Activated CD4-positive, alpha-beta memory T cell treated with anti-CD3 and anti-CD28 coated beads for 36 hours (primary cell): ENCODE measurements at regions not wholly inside any gene's neighbourhood (a gene's known extent, or its start where the extent isn't known, plus 50 kb on each side); places are given as distances from the start of the nearest gene placed in this dataset.

Experiments
- CTCF ChIA-PET: fragments of 350-600 bp; sonication (Branson Sonifier 250); formaldehyde crosslinking; loops from one replicate; lab custom pipeline; 2021; ENCODE audit warnings: antibody characterized with exemption, inconsistent platforms; lab: Charles Lee
- POLR2A ChIA-PET: fragments of 350-600 bp; sonication (Branson Sonifier 250); formaldehyde crosslinking; loops from one replicate; lab custom pipeline; 2021; ENCODE audit warnings: antibody characterized with exemption; lab: Charles Lee
- DNase-seq: peaks from one replicate; pipeline ENCODE4 v3.0.0-alpha.2; 2020
- H3K27ac Mint-ChIP-seq: one replicate; pipeline ENCODE4 v1.8.0; 2021; ENCODE audit warnings: mixed read lengths
- H3K27me3 Mint-ChIP-seq: one replicate; pipeline ENCODE4 v1.8.0; 2021; ENCODE audit warnings: mixed read lengths
- H3K36me3 Mint-ChIP-seq: one replicate; pipeline ENCODE4 v1.8.0; 2021; ENCODE audit warnings: mixed read lengths
- H3K4me1 Mint-ChIP-seq: one replicate; pipeline ENCODE4 v1.8.0; 2021; ENCODE audit warnings: low read depth, mixed read lengths
- H3K4me3 Mint-ChIP-seq: one replicate; pipeline ENCODE4 v1.8.0; 2021; ENCODE audit warnings: mild to moderate bottlenecking, mixed read lengths
- H3K9me3 Mint-ChIP-seq: one replicate; pipeline ENCODE4 v1.8.0; 2021; ENCODE audit warnings: mixed read lengths
- intact Hi-C: fragments of 100-400 bp; cut with micrococcal nuclease; formaldehyde crosslinking; loops from one replicate; pipeline ENCODE4 v1.15.1; 2023

DNA sequence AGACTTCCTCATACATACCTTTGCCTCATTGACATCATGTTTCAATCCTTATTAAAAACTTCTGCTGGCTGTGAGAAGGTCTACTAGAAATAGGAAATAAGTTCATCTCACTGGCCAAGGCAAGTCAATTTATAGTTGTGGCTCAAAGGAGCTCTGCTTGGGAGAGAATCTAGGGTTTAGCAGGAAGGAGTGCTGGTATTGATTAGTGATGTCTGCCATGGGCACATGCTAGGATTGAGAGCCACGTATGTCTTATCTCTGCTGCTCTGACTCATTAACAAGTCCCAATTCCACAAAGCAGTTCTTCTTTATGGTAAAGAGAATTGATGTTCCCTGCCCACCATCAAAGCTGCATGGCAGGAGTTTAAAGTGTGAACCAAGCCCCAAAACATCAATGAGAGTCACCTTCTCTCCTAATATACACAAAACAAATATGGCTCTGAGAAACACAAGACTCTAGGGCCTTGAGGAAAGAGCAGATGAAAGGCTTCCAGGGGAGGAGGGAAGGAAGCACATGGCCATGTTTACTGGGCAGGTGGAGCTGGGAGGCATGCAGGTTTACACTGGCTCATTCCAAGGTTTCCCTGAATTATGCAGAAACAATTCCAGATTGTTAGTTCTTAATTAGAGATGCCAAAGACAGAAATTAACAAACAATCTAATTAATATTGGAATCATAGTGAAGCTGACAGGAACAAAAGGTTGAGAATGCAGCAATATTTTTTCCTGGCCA, 931.9 kb upstream of the TMEM132C start:
- DNase-seq: no peak
- intact Hi-C loops: no loop called here
- Mint-ChIP-seq H3K27me3 (peaks cover 2% of the 10 kb centered on the region), H3K9me3 (no peaks in the 10 kb centered on the region), H3K4me3 (no peak overlapping the region), H3K4me1 (no peaks in the 10 kb centered on the region), H3K27ac (no peak overlapping the region), H3K36me3 (no peaks in the 10 kb centered on the region)
- POLR2A ChIA-PET: no interaction called here
- CTCF ChIA-PET: no interaction called here

- intact Hi-C loops: no loop called here
- Mint-ChIP-seq H3K36me3 (no peaks in the 10 kb centered on the region), H3K4me3 (no peak overlapping the region), H3K27me3 (peaks cover 2% of the 10 kb centered on the region), H3K9me3 (no peaks in the 10 kb centered on the region), H3K27ac (no peak overlapping the region), H3K4me1 (no peaks in the 10 kb centered on the region)
- CTCF ChIA-PET: no interaction called here
- DNase-seq: no peak
- POLR2A ChIA-PET: no interaction called here
These were observed 930.6 kb upstream of the TMEM132C start for GRCh38 chr12:127336416-127336815.

DNA sequence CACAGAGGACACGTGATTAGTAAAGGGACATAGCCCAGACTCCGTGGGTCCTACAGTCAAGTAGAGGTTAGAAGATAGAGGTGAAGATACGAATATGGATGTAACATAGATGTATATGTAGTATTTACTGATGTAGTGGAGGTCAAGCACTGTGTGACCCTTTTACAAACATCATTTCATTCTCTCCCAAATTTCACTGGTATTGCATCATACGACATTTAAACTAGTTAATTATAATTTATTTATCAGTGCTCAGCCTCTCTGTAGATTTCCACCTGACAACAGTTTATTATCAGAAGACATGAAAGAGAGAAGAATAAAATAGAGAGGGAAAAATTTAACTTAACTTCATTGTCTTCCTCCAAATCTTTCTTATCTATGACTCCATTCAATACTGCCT, 927.9 kb upstream of the TMEM132C start:
- H3K27me3 Mint-ChIP-seq: peaks cover 5% of the 10 kb centered on the region
- no peaks in the 10 kb centered on the region for H3K36me3 Mint-ChIP-seq
- ChIA-PET CTCF (no interaction called here), POLR2A (no interaction called here)
- no peak for DNase-seq
- no peak overlapping the region for H3K27ac Mint-ChIP-seq
- H3K4me3 Mint-ChIP-seq: no peak overlapping the region
- no peaks in the 10 kb centered on the region for H3K9me3 Mint-ChIP-seq
- H3K4me1 Mint-ChIP-seq: no peaks in the 10 kb centered on the region
- intact Hi-C loops: no loop called here

DNA sequence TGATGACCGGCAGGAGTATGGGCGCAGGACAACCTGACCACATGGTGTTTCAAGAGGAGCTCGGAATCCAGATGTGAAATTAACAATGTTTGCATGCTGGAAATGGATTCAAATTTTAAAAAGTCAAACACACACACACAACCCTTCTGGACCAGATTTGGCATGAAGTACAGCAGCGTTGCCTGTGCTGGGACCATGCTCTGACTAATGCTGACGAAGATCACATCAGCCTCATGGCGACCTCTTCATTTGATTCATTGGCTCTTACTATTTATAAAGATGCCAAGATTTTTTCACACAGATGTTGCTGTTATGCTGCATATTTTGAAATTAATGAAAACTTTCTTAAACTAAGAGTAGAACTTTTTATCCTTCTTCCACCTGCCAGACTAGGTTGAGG, 926.6 kb upstream of the TMEM132C start:
- peaks cover 10% of the 10 kb centered on the region for H3K27me3 Mint-ChIP-seq
- ChIA-PET CTCF (no interaction called here), POLR2A (no interaction called here)
- no peak overlapping the region for H3K27ac Mint-ChIP-seq
- no peaks in the 10 kb centered on the region for H3K4me1 Mint-ChIP-seq
- no peaks in the 10 kb centered on the region for H3K36me3 Mint-ChIP-seq
- DNase-seq: no peak
- no peak overlapping the region for H3K4me3 Mint-ChIP-seq
- intact Hi-C loops: no loop called here
- no peaks in the 10 kb centered on the region for H3K9me3 Mint-ChIP-seq

DNA sequence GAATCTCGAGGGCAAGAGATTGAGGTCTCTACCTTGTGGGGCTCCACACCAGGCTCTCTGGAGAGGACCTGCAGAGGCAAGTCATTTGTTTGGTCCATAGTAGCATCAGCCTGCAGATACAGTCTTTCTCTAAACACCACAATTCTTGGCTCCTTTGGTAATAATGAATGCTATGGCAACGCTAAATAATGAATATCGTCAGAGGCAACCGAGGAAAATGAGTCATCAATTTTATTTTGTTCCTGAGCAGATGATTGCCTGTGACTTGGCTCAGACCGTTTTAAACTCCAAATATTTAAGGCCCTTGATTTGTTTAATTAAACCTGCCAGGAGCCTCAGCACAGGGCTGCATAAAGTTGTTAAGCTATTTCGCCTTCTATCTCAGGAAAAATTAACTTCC, 924.1 kb upstream of the TMEM132C start:
- CTCF ChIA-PET: no interaction called here

GRCh38 chr12:127343940-127344339, 923.0 kb upstream of the TMEM132C start:
- no peak for DNase-seq
- POLR2A ChIA-PET: no interaction called here

More for the DNA sequence above, 924.1 kb upstream of the TMEM132C start:
- intact Hi-C loops: no loop called here
- no peak overlapping the region for H3K4me3 Mint-ChIP-seq
- no peaks in the 10 kb centered on the region for H3K36me3 Mint-ChIP-seq
- H3K9me3 Mint-ChIP-seq: peaks cover 7% of the 10 kb centered on the region
- no peaks in the 10 kb centered on the region for H3K4me1 Mint-ChIP-seq
- peaks cover 9% of the 10 kb centered on the region for H3K27me3 Mint-ChIP-seq
- POLR2A ChIA-PET: no interaction called here
- no peak overlapping the region for H3K27ac Mint-ChIP-seq
- DNase-seq: no peak

GRCh38 chr12:127351481-127352010, 915.4 kb upstream of the TMEM132C start:
- CTCF ChIA-PET: no interaction called here
- H3K27me3 Mint-ChIP-seq: peaks cover under 1% of the 10 kb centered on the region

More at GRCh38 chr12:127343940-127344339, 923.0 kb upstream of the TMEM132C start:
- no peak overlapping the region for H3K4me3 Mint-ChIP-seq
- peaks cover 9% of the 10 kb centered on the region for H3K27me3 Mint-ChIP-seq
- no peaks in the 10 kb centered on the region for H3K36me3 Mint-ChIP-seq
- H3K9me3 Mint-ChIP-seq: peaks cover 7% of the 10 kb centered on the region
- no peak overlapping the region for H3K27ac Mint-ChIP-seq
- CTCF ChIA-PET: no interaction called here
- H3K4me1 Mint-ChIP-seq: no peaks in the 10 kb centered on the region
- intact Hi-C loops: no loop called here

DNA sequence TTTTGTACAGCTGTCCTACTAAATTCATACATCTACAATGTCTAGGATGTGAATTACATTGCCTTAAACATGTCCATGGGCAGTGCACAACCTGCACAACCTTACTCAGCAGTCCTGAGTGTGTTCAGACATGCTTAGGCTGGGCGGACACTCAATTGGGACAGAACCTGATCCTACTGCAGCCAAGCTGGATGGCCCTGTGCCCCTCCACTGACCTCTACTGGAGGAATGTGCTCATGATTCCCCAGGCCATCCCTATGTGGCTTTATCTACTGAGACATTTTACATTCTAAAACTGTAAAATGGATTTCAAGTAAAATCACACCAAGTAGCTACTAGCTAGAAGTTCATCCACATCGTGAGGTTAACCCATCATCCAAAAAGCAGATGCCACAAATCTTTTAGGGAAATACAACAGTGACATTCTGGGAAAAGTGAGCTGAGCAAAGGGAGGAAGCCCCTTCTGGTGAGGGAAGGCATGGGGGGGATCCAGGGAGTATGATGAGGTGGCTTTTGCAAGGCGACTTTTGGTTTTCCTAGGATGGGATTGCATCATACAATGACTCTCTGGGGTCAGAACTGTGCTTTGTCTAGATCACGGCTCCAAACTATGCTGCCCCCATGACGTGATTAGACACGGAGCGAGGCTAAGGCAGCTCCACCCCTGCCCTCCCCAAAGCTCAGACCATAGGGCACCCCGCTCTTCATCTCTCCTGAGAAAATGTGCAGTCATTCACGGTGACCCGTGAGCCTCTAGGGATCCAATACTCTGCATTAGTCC, 911.7 kb upstream of the TMEM132C start:
- intact Hi-C loops: no loop called here
- CTCF ChIA-PET: interaction anchor here (1.1 to 1.3 kb wide), 3 partner anchors 8 to 246 kb away, joined by 3 to 4 read pairs (median 3); no protein-coding TSS in a partner anchor

More at GRCh38 chr12:127351481-127352010, 915.4 kb upstream of the TMEM132C start:
- no peak overlapping the region for H3K27ac Mint-ChIP-seq
- intact Hi-C loops: no loop called here
- POLR2A ChIA-PET: no interaction called here
- no peaks in the 10 kb centered on the region for H3K4me1 Mint-ChIP-seq
- H3K36me3 Mint-ChIP-seq: no peaks in the 10 kb centered on the region
- H3K9me3 Mint-ChIP-seq: peaks cover 10% of the 10 kb centered on the region
- DNase-seq: no peak
- H3K4me3 Mint-ChIP-seq: no peak overlapping the region

GRCh38 chr12:127358888-127359287, 908.1 kb upstream of the TMEM132C start:
- DNase-seq: no peak
- ChIA-PET CTCF (interaction anchor here (1.0 kb wide), 1 partner anchor 23 kb away, joined by 3 read pairs; no protein-coding TSS in a partner anchor), POLR2A (no interaction called here)
- H3K4me3 Mint-ChIP-seq: no peak overlapping the region
- no peaks in the 10 kb centered on the region for H3K4me1 Mint-ChIP-seq
- H3K27ac Mint-ChIP-seq: no peak overlapping the region
- H3K27me3 Mint-ChIP-seq: no peaks in the 10 kb centered on the region
- peaks cover 2% of the 10 kb centered on the region for H3K9me3 Mint-ChIP-seq
- intact Hi-C loops: no loop called here
- H3K36me3 Mint-ChIP-seq: no peaks in the 10 kb centered on the region

More for the DNA sequence above, 911.7 kb upstream of the TMEM132C start:
- Mint-ChIP-seq H3K4me3 (no peak overlapping the region), H3K27ac (no peak overlapping the region), H3K36me3 (no peaks in the 10 kb centered on the region), H3K4me1 (no peaks in the 10 kb centered on the region), H3K27me3 (no peaks in the 10 kb centered on the region), H3K9me3 (peaks cover 2% of the 10 kb centered on the region)
- POLR2A ChIA-PET: no interaction called here
- no peak for DNase-seq

GRCh38 chr12:127360580-127360979, 906.4 kb upstream of the TMEM132C start:
- Mint-ChIP-seq H3K4me3 (no peak overlapping the region), H3K36me3 (no peaks in the 10 kb centered on the region), H3K27ac (no peak overlapping the region), H3K27me3 (no peaks in the 10 kb centered on the region), H3K4me1 (no peaks in the 10 kb centered on the region), H3K9me3 (peaks cover 2% of the 10 kb centered on the region)
- no peak for DNase-seq
- ChIA-PET POLR2A (no interaction called here), CTCF (no interaction called here)
- intact Hi-C loops: no loop called here

DNA sequence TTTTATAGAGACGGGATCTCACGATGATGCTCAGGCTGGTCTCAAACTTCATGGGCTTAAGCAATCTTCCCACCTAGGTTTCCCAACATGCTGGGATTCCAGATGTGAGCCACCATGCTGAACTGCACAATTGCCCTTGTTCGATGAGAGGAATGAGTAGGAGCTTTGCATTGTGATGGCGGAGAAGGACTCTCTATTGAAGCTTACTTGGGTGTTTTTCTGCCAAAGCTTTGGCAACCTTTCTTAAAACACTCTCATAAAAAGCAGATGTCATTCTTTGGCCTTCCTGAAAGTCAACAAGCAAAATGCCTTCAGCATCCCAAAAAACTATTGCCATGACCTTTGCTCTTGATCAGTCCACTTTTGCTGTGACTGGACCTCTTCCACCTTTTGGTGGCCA, 904.8 kb upstream of the TMEM132C start:
- H3K9me3 Mint-ChIP-seq: peaks cover 2% of the 10 kb centered on the region
- no peak overlapping the region for H3K27ac Mint-ChIP-seq
- no peaks in the 10 kb centered on the region for H3K36me3 Mint-ChIP-seq
- POLR2A ChIA-PET: no interaction called here
- no peak for DNase-seq
- H3K27me3 Mint-ChIP-seq: no peaks in the 10 kb centered on the region
- no peaks in the 10 kb centered on the region for H3K4me1 Mint-ChIP-seq
- intact Hi-C loops: no loop called here
- CTCF ChIA-PET: no interaction called here
- H3K4me3 Mint-ChIP-seq: no peak overlapping the region

- POLR2A ChIA-PET: no interaction called here
- CTCF ChIA-PET: interaction anchor here (1.0 to 1.6 kb wide), 3 partner anchors 8 to 255 kb away, joined by 3 to 9 read pairs (median 9); no protein-coding TSS in a partner anchor
- no peak overlapping the region for H3K27ac Mint-ChIP-seq
- H3K36me3 Mint-ChIP-seq: no peaks in the 10 kb centered on the region
- H3K4me3 Mint-ChIP-seq: no peak overlapping the region
- H3K9me3 Mint-ChIP-seq: peaks cover 4% of the 10 kb centered on the region
- H3K4me1 Mint-ChIP-seq: no peaks in the 10 kb centered on the region
- intact Hi-C loops: no loop called here
- no peaks in the 10 kb centered on the region for H3K27me3 Mint-ChIP-seq
- no peak for DNase-seq
These were observed 903.6 kb upstream of the TMEM132C start for GRCh38 chr12:127363392-127363791.
